Transverse colon (tissue), 4 donors: ENCODE measurements at regions not wholly inside any gene's neighbourhood (a gene's known extent, or its start where the extent isn't known, plus 50 kb on each side); places are given as distances from the start of the nearest gene placed in this dataset.
"Not testable (repeated sequence)": the region's sequence is repeated elsewhere in the genome, so short reads cannot be mapped to it uniquely, and the experiment has no call there.

Experiments
- DNase-seq: peaks from one replicate; pipeline ENCODE4 v3.0.0-alpha.2; 2019
- H3K27ac ChIP-seq, 4 donors: fragments of 200-600 bp; sonication (generic); 2 replicates each; pipeline ENCODE4 v1.5.1; 2016 to 2018; ENCODE audit warnings: inconsistent platforms in 4 of 4
- H3K27me3 ChIP-seq: fragments of 200-600 bp; sonication (generic); 2 replicates; pipeline ENCODE4 v1.5.1; 2017; ENCODE audit warnings: inconsistent platforms
- H3K36me3 ChIP-seq, 4 donors: fragments of 200-600 bp; sonication (generic); 2 replicates each; pipeline ENCODE4 v1.5.1; 2017 to 2019; ENCODE audit warnings: inconsistent platforms in 4 of 4
- H3K4me1 ChIP-seq, 4 donors: fragments of 200-600 bp; sonication (generic); 2 replicates each; pipeline ENCODE4 v1.5.1; 2017 to 2020; ENCODE audit warnings: inconsistent platforms in 4 of 4
- H3K4me3 ChIP-seq, 4 donors: fragments of 200-600 bp; sonication (generic); 1 replicate in 1 of 4; 2 replicates in 3 of 4; pipeline versions ENCODE4 v1.5.1 to v1.6.1; 2017 to 2019; ENCODE audit warnings: inconsistent platforms in 4 of 4
- H3K9me3 ChIP-seq, 2 donors: fragments of 200-600 bp; sonication (generic); 2 replicates each; pipeline ENCODE4 v1.5.1; 2017 to 2019; ENCODE audit warnings: inconsistent platforms in 2 of 2
- CTCF ChIP-seq, 5 experiments: fragments of 200-600 bp in 3 of 5; fragments of 450-650 bp in 2 of 5; sonication (generic) in 3 of 5; IDR thresholded peaks; 1 replicate in 2 of 5; 2 replicates in 3 of 5; pipeline ENCODE4 v1.5.1; 2016 to 2017; ENCODE audit warnings: antibody characterized with exemption in 5 of 5, inconsistent platforms in 3 of 5, mild to moderate bottlenecking in 2 of 5, moderate library complexity in 1 of 5
- EP300 ChIP-seq: sonication (generic); formaldehyde crosslinking; IDR thresholded peaks from one replicate; pipeline ENCODE4 v1.6.1; 2017; ENCODE audit warnings: antibody characterized with exemption, low read depth
- POLR2A ChIP-seq: fragments of 450-650 bp; IDR thresholded peaks from one replicate; pipeline ENCODE4 v1.6.1; 2016; ENCODE audit warnings: antibody characterized with exemption, mild to moderate bottlenecking, moderate library complexity
- POLR2AphosphoS5 ChIP-seq, 3 donors: sonication (generic); formaldehyde crosslinking; IDR thresholded peaks; one replicate each; pipeline ENCODE4 v1.6.1; 2016; ENCODE audit warnings: antibody characterized with exemption in 3 of 3
- WGBS, 2 donors: methylation state at CpG; one replicate each; pipeline ENCODE4 v1.1.5; 2018; ENCODE audit warnings: low coverage in 1 of 2; 5-methylcytosine and 5-hydroxymethylcytosine counted together
- in situ Hi-C, 4 donors: fragments of 200-750 bp; cut with MboI; loops; one replicate each; pipeline versions ENCODE4 v1.15.0 to v1.15.1; 2017; ENCODE audit warnings: low sequenced_read_pairs in 3 of 4, low pct_ligation_motif_present in 1 of 4, low pct_unique_long_range_greater_than_20kb in 1 of 4
- intact Hi-C: fragments of 100-400 bp; cut with DNase I; formaldehyde crosslinking; loops from one replicate; pipeline ENCODE4 v1.15.1; 2023; ENCODE audit warnings: low total_unique reads

GRCh38 chr2:16726147-16726546 lies 60.5 kb upstream of the CYRIA start:
- Histone ChIP-seq H3K4me1 (no peaks in the 10 kb centered on the region), H3K36me3 (no peaks in the 10 kb centered on the region), H3K27ac (no peak overlapping the region), H3K27me3 (no peaks in the 10 kb centered on the region), H3K9me3 (no peaks in the 10 kb centered on the region), H3K4me3 (no peak overlapping the region)
- 61 to 71% methylated on average over 2 of the region's 2 CpGs for WGBS, 2 donors
- in situ Hi-C loops, result no loop called here
- TF ChIP-seq EP300 (no peak), CTCF (IDR thresholded peaks at IDR 0.05) (no peak), POLR2AphosphoS5 (IDR thresholded peaks at IDR 0.05) (no peak), POLR2A (no peak)
- intact Hi-C loops, result no loop called here
- DNase-seq, result no peak

- H3K27ac ChIP-seq, result no peak overlapping the region
- H3K4me1 ChIP-seq, result no peaks in the 10 kb centered on the region
- intact Hi-C loops (no loop called here), in situ Hi-C loops (no loop called here)
- H3K36me3 ChIP-seq, result no peaks in the 10 kb centered on the region
- no peak overlapping the region for H3K4me3 ChIP-seq
- H3K27me3 ChIP-seq, result no peaks in the 10 kb centered on the region
- no peak for DNase-seq
- 57 to 64% methylated on average over 8 to 9 of the region's 9 CpGs for WGBS, 2 donors
- H3K9me3 ChIP-seq, result no peaks in the 10 kb centered on the region
- TF ChIP-seq POLR2AphosphoS5 (IDR thresholded peaks at IDR 0.05) (no peak), POLR2A (no peak), EP300 (no peak), CTCF (IDR thresholded peaks at IDR 0.05) (no peak)
Measured at GRCh38 chr2:16725549-16725948, 59.9 kb upstream of the CYRIA start.

GRCh38 chr2:16722677-16723076 lies 57.0 kb upstream of the CYRIA start:
- WGBS, 2 donors, result 50 to 75% methylated on average over 2 to 9 of the region's 9 CpGs
- no peak for DNase-seq
- intact Hi-C loops, result no loop called here
- in situ Hi-C loops, result no loop called here
- no peaks in the 10 kb centered on the region for H3K4me1 ChIP-seq
- no peaks in the 10 kb centered on the region for H3K9me3 ChIP-seq
- H3K27ac ChIP-seq, result no peak overlapping the region
- TF ChIP-seq POLR2AphosphoS5 (IDR thresholded peaks at IDR 0.05), result no peak
- no peak overlapping the region for H3K4me3 ChIP-seq
- H3K27me3 ChIP-seq, result no peaks in the 10 kb centered on the region
- H3K36me3 ChIP-seq, result no peaks in the 10 kb centered on the region

GRCh38 chr2:16722126-16722525 lies 56.5 kb upstream of the CYRIA start:
- Histone ChIP-seq H3K9me3 (no peaks in the 10 kb centered on the region), H3K4me3 (no peak overlapping the region), H3K27ac (no peak overlapping the region), H3K4me1 (no peaks in the 10 kb centered on the region), H3K36me3 (no peaks in the 10 kb centered on the region), H3K27me3 (no peaks in the 10 kb centered on the region)
- intact Hi-C loops, result no loop called here
- TF ChIP-seq CTCF (IDR thresholded peaks at IDR 0.05) (no peak), EP300 (no peak), POLR2AphosphoS5 (IDR thresholded peaks at IDR 0.05) (no peak)
- in situ Hi-C loops, result no loop called here
- WGBS, 2 donors, result 42% methylated on average over 1 of the region's 1 CpG; no CpG with 5 or more reads in 1 of the 2 donors
- no peak for DNase-seq

- H3K36me3 ChIP-seq, H3K27ac ChIP-seq, H3K27me3 ChIP-seq, H3K4me3 ChIP-seq, in situ Hi-C loops, DNase-seq, H3K9me3 ChIP-seq, H3K4me1 ChIP-seq, intact Hi-C loops: not testable (repeated sequence)
- 89% methylated on average over 4 of the region's 4 CpGs; no CpG with 5 or more reads in 1 of the 2 donors for WGBS, 2 donors
Measured at GRCh38 chr2:16721529-16721928, 55.9 kb upstream of the CYRIA start.

- WGBS, 2 donors, result 85 to 93% methylated on average over 2 to 3 of the region's 3 CpGs
- DNase-seq, H3K9me3 ChIP-seq, H3K27me3 ChIP-seq, in situ Hi-C loops, intact Hi-C loops, H3K4me3 ChIP-seq, H3K4me1 ChIP-seq, H3K36me3 ChIP-seq, H3K27ac ChIP-seq: not testable (repeated sequence)
Measured at GRCh38 chr2:16720737-16721136, 55.1 kb upstream of the CYRIA start.
